ENCODE measurements at regions not wholly inside any gene's neighbourhood (a gene's known extent, or its start where the extent isn't known, plus 50 kb on each side); places are given as distances from the start of the nearest gene placed in this dataset.

GRCh38 chr4:89511776-89512175 lies 204.2 kb upstream of the GPRIN3 start:
- TF ChIP-seq REST (IDR thresholded peaks at IDR 0.05; ENCODE audit: insufficient replicate concordance, low read depth) (no peak), CTCF (IDR thresholded peaks at IDR 0.05; ENCODE audit: insufficient read depth, low read length) (no peak), POLR2AphosphoS5 (IDR thresholded peaks at IDR 0.05; ENCODE audit: low read depth) (no peak)

Data from HL-60 (cell line).